ENCODE measurements at regions not wholly inside any gene's neighbourhood (a gene's known extent, or its start where the extent isn't known, plus 50 kb on each side); places are given as distances from the start of the nearest gene placed in this dataset.

DNA sequence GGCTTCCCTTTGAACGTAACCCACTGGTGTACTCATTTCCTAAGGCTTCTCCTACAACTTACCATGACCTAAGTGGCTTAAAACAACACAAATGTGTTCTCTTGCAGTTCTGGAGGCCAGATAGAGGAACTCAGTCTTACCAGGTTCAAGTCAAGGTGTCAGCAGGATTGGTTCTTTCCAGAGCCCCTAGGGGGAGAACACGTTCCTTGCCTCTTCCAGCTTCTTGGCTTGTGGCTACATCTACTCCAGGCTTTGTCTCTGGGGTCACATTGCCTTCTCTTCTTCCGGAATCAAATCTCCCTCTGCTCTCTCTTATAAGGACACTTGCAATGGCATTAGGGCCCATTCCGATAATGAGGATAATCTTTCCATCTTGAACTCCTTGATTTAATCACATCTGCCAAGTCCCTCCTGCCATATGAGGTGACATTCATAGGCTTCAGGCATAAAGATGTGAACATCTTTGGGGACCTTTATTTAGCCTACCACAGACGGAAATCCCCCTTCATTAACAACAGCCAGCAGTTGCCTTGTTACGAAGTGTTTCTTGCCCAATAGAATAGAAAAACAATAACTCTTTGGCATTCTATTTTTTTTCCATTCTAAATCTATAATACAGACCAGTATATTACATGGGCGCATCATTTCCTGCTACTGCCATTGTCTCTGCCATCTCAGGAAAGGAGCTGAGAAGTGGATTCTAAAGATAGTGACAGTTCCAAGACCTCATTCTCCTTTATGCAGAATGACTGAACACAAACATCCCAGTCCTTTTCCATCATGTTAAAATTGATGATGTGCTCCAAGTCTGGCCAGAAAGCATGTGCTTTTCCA is 362.0 kb downstream of the ZNF521 start:
- DNase-seq, result no peak
- no peaks in the 10 kb centered on the region; the same call in 1 of the 2 replicates for H3K36me3 Mint-ChIP-seq (ENCODE audit: low read depth)
- H3K4me1 Mint-ChIP-seq (ENCODE audit: low read depth), result peaks cover 21% of the 10 kb centered on the region; the same call in 1 of the 2 replicates
- peaks cover 3% of the 10 kb centered on the region; the same call in 1 of the 2 replicates for H3K27me3 Mint-ChIP-seq (ENCODE audit: insufficient read depth)
- H3K27ac Mint-ChIP-seq, result no peak overlapping the region
- TF ChIP-seq CTCF (IDR thresholded peaks at IDR 0.05), result no peak
- H3K9me3 Mint-ChIP-seq, result peaks cover 16% of the 10 kb centered on the region
- H3K4me3 Mint-ChIP-seq, result no peak overlapping the region

DNA sequence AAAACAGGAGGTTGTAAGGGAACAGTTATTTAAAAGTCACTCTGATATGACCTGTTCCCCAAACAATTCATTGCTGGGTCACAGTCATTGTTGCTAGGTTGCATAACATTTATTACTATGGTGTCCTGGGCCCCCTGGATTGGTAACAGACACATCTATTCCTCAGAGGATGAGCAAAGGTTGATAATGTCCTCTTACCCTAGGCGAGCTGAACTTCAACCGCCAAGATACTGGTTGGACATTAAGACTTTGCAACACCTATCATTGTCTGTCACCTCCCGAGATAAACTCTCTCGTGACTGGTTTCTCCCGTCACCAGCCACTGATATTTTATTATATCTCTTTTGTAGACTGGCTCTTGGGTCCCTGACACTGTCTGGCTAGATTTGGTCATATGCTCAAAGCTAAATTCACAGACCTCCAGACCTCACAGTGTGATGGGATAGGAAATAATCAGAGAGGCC is 361.3 kb downstream of the ZNF521 start:
- peaks cover 20% of the 10 kb centered on the region for H3K9me3 Mint-ChIP-seq
- H3K36me3 Mint-ChIP-seq (ENCODE audit: low read depth), result no peaks in the 10 kb centered on the region; the same call in 1 of the 2 replicates
- H3K4me1 Mint-ChIP-seq (ENCODE audit: low read depth), result peaks cover 28% of the 10 kb centered on the region; the same call in 1 of the 2 replicates
- no peak for DNase-seq
- no peak overlapping the region for H3K4me3 Mint-ChIP-seq
- H3K27ac Mint-ChIP-seq, result no peak overlapping the region
- TF ChIP-seq CTCF (IDR thresholded peaks at IDR 0.05), result no peak
- peaks cover 3% of the 10 kb centered on the region; the same call in 1 of the 2 replicates for H3K27me3 Mint-ChIP-seq (ENCODE audit: insufficient read depth)

GRCh38 chr18:24991141-24992060 is 360.6 kb downstream of the ZNF521 start:
- Mint-ChIP-seq H3K36me3 (ENCODE audit: low read depth) (no peaks in the 10 kb centered on the region; the same call in 1 of the 2 replicates), H3K27me3 (ENCODE audit: insufficient read depth) (no peaks in the 10 kb centered on the region), H3K9me3 (peaks cover 22% of the 10 kb centered on the region), H3K4me1 (ENCODE audit: low read depth) (peaks cover 28% of the 10 kb centered on the region; the same call in 1 of the 2 replicates), H3K4me3 (no peak overlapping the region; the same call in 1 of the 2 replicates), H3K27ac (no peak overlapping the region; the same call in 1 of the 2 replicates)
- DNase-seq, result no peak
- TF ChIP-seq CTCF (IDR thresholded peaks at IDR 0.05), result no peak

DNA sequence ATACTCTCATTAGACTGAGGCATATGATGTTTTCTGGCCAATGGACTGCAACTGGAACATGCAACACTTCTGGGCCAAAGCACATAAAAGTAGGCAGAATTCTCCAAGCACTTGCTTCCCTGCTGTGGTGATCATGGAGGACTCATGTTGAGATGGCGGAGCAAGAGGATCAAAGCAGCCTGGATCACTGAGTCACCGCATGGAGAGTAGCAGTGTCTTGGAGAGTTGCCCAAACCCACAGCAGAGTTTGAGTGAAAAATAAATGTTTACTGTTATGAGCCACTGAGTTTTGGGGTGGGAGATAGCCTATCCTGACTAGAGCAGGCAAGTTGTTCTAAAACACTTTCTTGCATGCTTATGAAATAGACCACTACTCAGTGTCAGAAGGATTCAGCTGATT is 359.5 kb downstream of the ZNF521 start:
- no peaks in the 10 kb centered on the region for H3K27me3 Mint-ChIP-seq (ENCODE audit: insufficient read depth)
- no peak overlapping the region for H3K27ac Mint-ChIP-seq
- no peak for DNase-seq
- H3K36me3 Mint-ChIP-seq (ENCODE audit: low read depth), result no peaks in the 10 kb centered on the region; the same call in 1 of the 2 replicates
- peaks cover 29% of the 10 kb centered on the region for H3K9me3 Mint-ChIP-seq
- H3K4me1 Mint-ChIP-seq (ENCODE audit: low read depth), result peaks cover 21% of the 10 kb centered on the region; the same call in 1 of the 2 replicates
- TF ChIP-seq CTCF (IDR thresholded peaks at IDR 0.05), result no peak
- no peak overlapping the region for H3K4me3 Mint-ChIP-seq

- H3K4me1 Mint-ChIP-seq (ENCODE audit: low read depth), result peaks cover 19% of the 10 kb centered on the region; the same call in 1 of the 2 replicates
- H3K36me3 Mint-ChIP-seq (ENCODE audit: low read depth), result no peaks in the 10 kb centered on the region; the same call in 1 of the 2 replicates
Measured at GRCh38 chr18:24993628-24994027, 358.3 kb downstream of the ZNF521 start.

More at GRCh38 chr18:24993628-24994027, 358.3 kb downstream of the ZNF521 start:
- Mint-ChIP-seq H3K4me3 (no peak overlapping the region), H3K9me3 (peaks cover 29% of the 10 kb centered on the region), H3K27ac (no peak overlapping the region), H3K27me3 (ENCODE audit: insufficient read depth) (no peaks in the 10 kb centered on the region)
- DNase-seq, result no peak
- TF ChIP-seq CTCF (IDR thresholded peaks at IDR 0.05), result no peak

All from HFFc6 (cell line).